Neural progenitor cell (in vitro differentiated cells): ENCODE measurements at regions not wholly inside any gene's neighbourhood (a gene's known extent, or its start where the extent isn't known, plus 50 kb on each side); places are given as distances from the start of the nearest gene placed in this dataset.

Experiments used
- DNase-seq: peaks from one replicate; pipeline ENCODE4 v3.0.0-alpha.2; 2016; ENCODE audit warnings: low spot score
- H2AFZ ChIP-seq: fragments of 200-600 bp; sonication (generic); replicated peaks from 2 replicates; pipeline ENCODE4 v1.6.1; 2016; ENCODE audit warnings: antibody characterized with exemption
- H3F3A ChIP-seq: fragments of 200-600 bp; sonication (generic); 2 replicates; pipeline ENCODE4 v1.6.1; 2016; ENCODE audit warnings: antibody characterized with exemption, low read depth
- H3K27ac ChIP-seq: fragments of 200-600 bp; sonication (generic); 2 replicates; pipeline ENCODE4 v1.5.1; 2016; ENCODE audit warnings: mild to moderate bottlenecking
- H3K27me3 ChIP-seq: fragments of 200-600 bp; sonication (generic); 2 replicates; pipeline ENCODE4 v1.6.1; 2016; ENCODE audit warnings: mild to moderate bottlenecking, moderate library complexity
- H3K36me3 ChIP-seq: fragments of 200-600 bp; sonication (generic); 2 replicates; pipeline ENCODE4 v1.5.1; 2016
- H3K4me1 ChIP-seq: fragments of 200-600 bp; sonication (generic); 2 replicates; pipeline ENCODE4 v1.6.1; 2016; ENCODE audit warnings: mixed run types
- H3K4me2 ChIP-seq: fragments of 200-600 bp; sonication (generic); 2 replicates; pipeline ENCODE4 v1.6.1; 2016
- H3K4me3 ChIP-seq: fragments of 200-600 bp; sonication (generic); 2 replicates; pipeline ENCODE4 v1.5.1; 2016
- H3K79me2 ChIP-seq: fragments of 200-600 bp; sonication (generic); 2 replicates; pipeline ENCODE4 v1.6.1; 2016; ENCODE audit warnings: low read depth
- H3K9ac ChIP-seq: fragments of 200-600 bp; sonication (generic); 2 replicates; pipeline ENCODE4 v1.6.1; 2016
- H3K9me3 ChIP-seq: fragments of 200-600 bp; sonication (generic); 2 replicates; pipeline ENCODE4 v1.5.1; 2016; ENCODE audit warnings: low read depth
- H4K20me1 ChIP-seq: fragments of 200-600 bp; sonication (generic); 2 replicates; pipeline ENCODE4 v1.6.1; 2016; ENCODE audit warnings: low read depth
- H3K27ac Mint-ChIP-seq: 3 replicates; pipeline ENCODE4 v1.8.0; 2021; ENCODE audit warnings: mixed read lengths
- H3K27me3 Mint-ChIP-seq: 2 replicates; pipeline ENCODE4 v1.8.0; 2022; ENCODE audit warnings: low read depth, mild to moderate bottlenecking, inconsistent platforms, moderate library complexity, mixed read lengths; ENCODE audit not compliant: insufficient read depth
- H3K36me3 Mint-ChIP-seq: 3 replicates; pipeline ENCODE4 v1.8.0; 2021; ENCODE audit warnings: mixed read lengths
- H3K4me1 Mint-ChIP-seq: 3 replicates; pipeline ENCODE4 v1.8.0; 2021; ENCODE audit warnings: mixed read lengths
- H3K4me3 Mint-ChIP-seq: 3 replicates; pipeline ENCODE4 v1.8.0; 2021; ENCODE audit warnings: mild to moderate bottlenecking, moderate library complexity, mixed read lengths
- H3K9me3 Mint-ChIP-seq: 3 replicates; pipeline ENCODE4 v1.8.0; 2020; ENCODE audit warnings: mixed read lengths
- CTCF ChIP-seq: fragments of 200-600 bp; sonication (generic); IDR thresholded peaks from 2 replicates; pipeline ENCODE4 v1.5.1; 2017; ENCODE audit warnings: antibody characterized with exemption, mild to moderate bottlenecking
- EZH2 ChIP-seq: fragments of 200-600 bp; sonication (generic); IDR thresholded peaks from 2 replicates; pipeline ENCODE4 v1.6.1; 2017; ENCODE audit warnings: antibody characterized with exemption, mild to moderate bottlenecking, moderate library complexity
- EZH2phosphoT487 ChIP-seq: fragments of 200-600 bp; sonication (generic); IDR thresholded peaks from 2 replicates; pipeline ENCODE4 v1.6.1; 2017; ENCODE audit warnings: antibody characterized with exemption

- H3K27ac ChIP-seq: no peak overlapping the region
- peaks cover 8% of the 10 kb centered on the region for H3K27me3 Mint-ChIP-seq
- H2AFZ ChIP-seq: no peak overlapping the region
- H3K4me1 ChIP-seq: no peaks in the 10 kb centered on the region
- H3K9me3 ChIP-seq: no peaks in the 10 kb centered on the region
- H3K4me3 Mint-ChIP-seq: no peak overlapping the region
- H3K4me1 Mint-ChIP-seq: no peaks in the 10 kb centered on the region
- H3K27ac Mint-ChIP-seq: no peak overlapping the region
- H4K20me1 ChIP-seq: no peaks in the 10 kb centered on the region
- no peak overlapping the region for H3K4me3 ChIP-seq
- H3K27me3 ChIP-seq: peaks cover 27% of the 10 kb centered on the region
- TF ChIP-seq EZH2phosphoT487 (no peak), EZH2 (no peak), CTCF (no peak)
- no peaks in the 10 kb centered on the region for H3K9me3 Mint-ChIP-seq
- H3K36me3 Mint-ChIP-seq: no peaks in the 10 kb centered on the region
- no peaks in the 10 kb centered on the region for H3F3A ChIP-seq
- H3K36me3 ChIP-seq: no peaks in the 10 kb centered on the region
- H3K9ac ChIP-seq: no peak overlapping the region
- H3K79me2 ChIP-seq: no peaks in the 10 kb centered on the region
- no peak for DNase-seq
- no peak overlapping the region for H3K4me2 ChIP-seq
Measured at GRCh38 chr20:63093966-63094766, 87.4 kb upstream of the BHLHE23 start.

GRCh38 chr20:63092660-63093215 is 86.0 kb upstream of the BHLHE23 start:
- Histone ChIP-seq H3K27me3 (peaks cover 13% of the 10 kb centered on the region), H3K79me2 (no peaks in the 10 kb centered on the region), H3K27ac (no peak overlapping the region), H3K9ac (no peak overlapping the region), H3K4me3 (no peak overlapping the region), H3K4me2 (no peak overlapping the region), H3K36me3 (no peaks in the 10 kb centered on the region), H3F3A (no peaks in the 10 kb centered on the region), H3K4me1 (no peaks in the 10 kb centered on the region), H2AFZ (no peak overlapping the region), H3K9me3 (no peaks in the 10 kb centered on the region), H4K20me1 (no peaks in the 10 kb centered on the region)
- no peaks in the 10 kb centered on the region for H3K36me3 Mint-ChIP-seq
- peaks cover 8% of the 10 kb centered on the region for H3K27me3 Mint-ChIP-seq
- H3K9me3 Mint-ChIP-seq: no peaks in the 10 kb centered on the region
- TF ChIP-seq CTCF (no peak), EZH2phosphoT487 (no peak), EZH2 (no peak)
- DNase-seq: no peak
- no peak overlapping the region for H3K4me3 Mint-ChIP-seq
- no peaks in the 10 kb centered on the region for H3K4me1 Mint-ChIP-seq
- H3K27ac Mint-ChIP-seq: no peak overlapping the region

- no peak for DNase-seq
Measured at GRCh38 chr20:63091901-63092659, 85.3 kb upstream of the BHLHE23 start.

More at GRCh38 chr20:63091901-63092659, 85.3 kb upstream of the BHLHE23 start:
- Histone ChIP-seq H4K20me1 (no peaks in the 10 kb centered on the region), H3K36me3 (no peaks in the 10 kb centered on the region), H2AFZ (no peak overlapping the region), H3K9me3 (no peaks in the 10 kb centered on the region), H3F3A (no peaks in the 10 kb centered on the region), H3K4me2 (no peak overlapping the region), H3K4me3 (no peak overlapping the region), H3K9ac (no peak overlapping the region), H3K79me2 (no peaks in the 10 kb centered on the region), H3K4me1 (no peaks in the 10 kb centered on the region), H3K27me3 (peaks cover 10% of the 10 kb centered on the region), H3K27ac (no peak overlapping the region)
- Mint-ChIP-seq H3K27ac (no peak overlapping the region), H3K36me3 (no peaks in the 10 kb centered on the region), H3K27me3 (peaks cover 9% of the 10 kb centered on the region), H3K4me1 (no peaks in the 10 kb centered on the region), H3K4me3 (no peak overlapping the region), H3K9me3 (no peaks in the 10 kb centered on the region)
- TF ChIP-seq EZH2phosphoT487 (no peak), EZH2 (no peak), CTCF (no peak)
